C4-2B (cell line): ENCODE measurements at regions not wholly inside any gene's neighbourhood (a gene's known extent, or its start where the extent isn't known, plus 50 kb on each side); places are given as distances from the start of the nearest gene placed in this dataset.

Source experiments
- H3K27ac ChIP-seq: fragments of 450-650 bp; 2 replicates; pipeline ENCODE4 v1.5.1; 2017
- CTCF ChIP-seq: fragments of 450-650 bp; conservative IDR thresholded peaks from 2 replicates; pipeline ENCODE4 v1.5.1; 2017; ENCODE audit warnings: mild to moderate bottlenecking
- ZFX ChIP-seq: fragments of 450-650 bp; IDR thresholded peaks from 2 replicates; pipeline ENCODE4 v1.6.1; 2017

- H3K27ac ChIP-seq, result no peak overlapping the region
- TF ChIP-seq ZFX (no peak), CTCF (no peak)
These were observed 962.3 kb upstream of the PRKX start for GRCh38 chrX:4675686-4676300.

- no peak for TF ChIP-seq ZFX
- TF ChIP-seq CTCF, result no peak
- no peak overlapping the region for H3K27ac ChIP-seq
These were observed 960.8 kb upstream of the PRKX start for GRCh38 chrX:4674028-4674782.

- H3K27ac ChIP-seq, result no peak overlapping the region
- no peak for TF ChIP-seq ZFX
- no peak for TF ChIP-seq CTCF
These were observed 957.9 kb upstream of the PRKX start for GRCh38 chrX:4671344-4671743.

- TF ChIP-seq ZFX (no peak), CTCF (no peak)
These were observed 957.2 kb upstream of the PRKX start for GRCh38 chrX:4670606-4671005.

GRCh38 chrX:4668802-4669536, 955.5 kb upstream of the PRKX start:
- TF ChIP-seq CTCF (no peak), ZFX (no peak)
- H3K27ac ChIP-seq, result no peak overlapping the region

More at GRCh38 chrX:4670606-4671005, 957.2 kb upstream of the PRKX start:
- H3K27ac ChIP-seq, result no peak overlapping the region

GRCh38 chrX:4663085-4663484, 949.6 kb upstream of the PRKX start:
- no peak for TF ChIP-seq ZFX
- no peak overlapping the region for H3K27ac ChIP-seq

- no peak overlapping the region for H3K27ac ChIP-seq
- no peak for TF ChIP-seq ZFX
- no peak for TF ChIP-seq CTCF
These were observed 948.3 kb upstream of the PRKX start for GRCh38 chrX:4661771-4662170.
